GM13977 (cell line): ENCODE measurements at regions not wholly inside any gene's neighbourhood (a gene's known extent, or its start where the extent isn't known, plus 50 kb on each side); places are given as distances from the start of the nearest gene placed in this dataset.

Source experiments
- DNase-seq: peaks from one replicate; pipeline ENCODE4 v3.0.0; 2012; ENCODE audit warnings: low spot score
- CTCF ChIP-seq: IDR thresholded peaks from 2 replicates; pipeline ENCODE4 v1.5.1; 2012; ENCODE audit warnings: mild to moderate bottlenecking, control low read depth; ENCODE audit not compliant: insufficient read depth; ENCODE audit errors: extremely low read depth, missing control alignments
- in situ Hi-C: fragments of 300-500 bp; cut with MboI; formaldehyde crosslinking; loops from one replicate; pipeline ENCODE4 v1.12.0; 2022; ENCODE audit warnings: low sequenced_read_pairs, low pct_unique_long_range_greater_than_20kb, mixed read lengths, inconsistent platforms; ENCODE audit not compliant: unreplicated experiment

- no peak for DNase-seq
- in situ Hi-C loops: no loop called here
- TF ChIP-seq CTCF: no peak
These were observed 58.0 kb upstream of the CCSER1 start for GRCh38 chr4:90069151-90069550.

DNA sequence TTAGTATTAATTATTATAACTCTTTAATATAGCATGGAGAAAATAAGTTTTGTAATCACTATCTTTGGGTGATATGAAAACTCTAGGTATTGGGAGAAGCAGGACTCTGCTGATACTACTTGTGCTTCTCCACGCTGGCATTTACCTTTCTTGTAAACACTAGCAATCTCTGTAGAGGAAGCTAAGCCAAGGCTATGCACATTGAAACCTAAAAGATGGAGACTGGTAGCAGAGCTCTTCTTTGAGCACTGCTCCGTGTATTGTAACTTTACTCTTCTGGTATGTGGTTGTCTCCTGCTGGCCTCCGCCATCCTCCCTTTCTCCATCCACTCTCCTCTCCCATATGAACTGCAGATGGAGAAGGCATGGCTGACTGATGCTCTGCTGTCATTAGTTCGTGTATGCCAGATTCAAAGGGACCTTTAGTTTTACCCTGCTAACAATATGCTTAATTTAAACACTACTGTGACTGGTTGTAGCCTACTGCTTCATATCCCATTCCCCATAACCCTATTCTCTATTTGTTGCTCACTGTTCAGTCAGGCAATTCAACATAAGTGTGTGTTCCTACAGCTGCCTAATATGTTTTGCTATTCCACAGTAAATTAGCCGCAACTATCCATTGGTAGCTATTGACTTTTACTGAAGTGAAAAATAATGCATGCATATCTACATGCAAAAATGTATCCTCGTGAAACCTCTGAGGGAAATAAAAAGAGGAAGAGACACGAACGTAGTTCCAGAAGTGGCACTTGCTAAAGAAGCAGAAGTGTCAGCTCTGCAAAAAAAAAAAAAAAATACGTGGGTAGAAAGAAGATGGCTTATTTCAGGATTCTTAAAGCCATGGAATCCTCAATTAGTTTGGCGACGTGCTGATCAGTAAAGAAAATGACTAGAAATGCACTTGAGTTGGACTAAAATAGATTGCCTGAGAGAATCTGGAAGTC, 55.6 kb upstream of the CCSER1 start:
- TF ChIP-seq CTCF: no peak
- no peak for DNase-seq
- in situ Hi-C loops: no loop called here

DNA sequence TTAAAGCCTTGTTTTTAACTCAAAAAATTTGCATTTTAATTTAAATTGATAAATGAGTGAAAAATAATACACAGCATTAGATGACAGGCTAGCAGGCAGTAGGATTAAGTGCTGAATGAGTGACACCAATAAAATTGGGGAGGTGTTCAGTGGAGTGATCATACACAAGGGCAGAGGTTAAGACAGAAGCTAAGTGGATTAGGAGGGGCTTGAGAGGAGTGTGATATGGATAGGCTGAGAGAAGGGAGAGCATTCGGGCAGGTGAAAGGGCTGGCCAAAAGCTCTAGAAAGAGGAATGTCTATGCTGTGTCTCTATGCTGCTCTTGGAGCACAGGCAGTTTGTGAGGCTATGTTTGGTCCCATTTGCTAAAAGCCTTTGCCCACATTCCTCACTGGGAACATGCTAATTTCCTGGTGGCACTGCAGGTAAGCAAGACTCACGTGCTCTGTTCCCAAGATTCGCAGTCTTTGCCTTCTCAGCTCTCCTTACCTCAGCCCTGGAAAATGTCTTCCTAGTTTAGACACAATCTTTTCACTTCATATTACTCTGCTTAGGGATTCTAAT, 52.8 kb upstream of the CCSER1 start:
- in situ Hi-C loops: no loop called here
- no peak for DNase-seq
- TF ChIP-seq CTCF: no peak
